CD4-positive, alpha-beta memory T cell (primary cell): ENCODE measurements at regions not wholly inside any gene's neighbourhood (a gene's known extent, or its start where the extent isn't known, plus 50 kb on each side); places are given as distances from the start of the nearest gene placed in this dataset.

ENCODE experiments used
- CTCF ChIA-PET: fragments of 350-600 bp; sonication (Branson Sonifier 250); formaldehyde crosslinking; loops from one replicate; lab custom pipeline; 2021; ENCODE audit warnings: inconsistent platforms; ENCODE audit not compliant: partially characterized antibody; lab: Charles Lee
- POLR2A ChIA-PET: fragments of 350-600 bp; sonication (Branson Sonifier 250); formaldehyde crosslinking; loops from one replicate; lab custom pipeline; 2021; ENCODE audit not compliant: partially characterized antibody; lab: Charles Lee
- DNase-seq, 5 donors: peaks; one replicate each; pipeline versions ENCODE4 v3.0.0 to v3.0.0-alpha.2; 2020 to 2022; ENCODE audit warnings: mixed read lengths in 1 of 5
- H3K27ac ChIP-seq: one replicate; pipeline ENCODE4 v1.7.0; 2013; ENCODE audit warnings: low read depth, low read length
- H3K27me3 ChIP-seq: 2 replicates; pipeline ENCODE4 v1.7.0; 2013; ENCODE audit warnings: mild to moderate bottlenecking, low read length, moderate library complexity; ENCODE audit not compliant: insufficient read depth
- H3K36me3 ChIP-seq: 2 replicates; pipeline ENCODE4 v1.7.0; 2013; ENCODE audit warnings: mild to moderate bottlenecking, low read length, moderate library complexity; ENCODE audit not compliant: insufficient read depth
- H3K4me1 ChIP-seq: 2 replicates; pipeline ENCODE4 v1.7.0; 2013; ENCODE audit warnings: mild to moderate bottlenecking, low read length, moderate library complexity; ENCODE audit not compliant: insufficient read depth
- H3K4me3 ChIP-seq, 2 donors: one replicate each; pipeline ENCODE4 v1.7.0; 2013; ENCODE audit warnings: low read length in 2 of 2, mild to moderate bottlenecking in 1 of 2
- H3K9me3 ChIP-seq, 2 donors: one replicate each; pipeline ENCODE4 v1.7.0; 2013; ENCODE audit warnings: low read length in 2 of 2, control low read depth in 1 of 2; ENCODE audit not compliant: control insufficient read depth in 1 of 2
- H3K27ac Mint-ChIP-seq, 7 donors: one replicate each; pipeline ENCODE4 v1.8.0; 2020 to 2021; ENCODE audit warnings: mixed read lengths in 7 of 7, mild to moderate bottlenecking in 6 of 7, inconsistent platforms in 3 of 7, moderate library complexity in 3 of 7
- H3K27me3 Mint-ChIP-seq, 2 donors: one replicate each; pipeline ENCODE4 v1.8.0; 2020 to 2021; ENCODE audit warnings: mixed read lengths in 2 of 2
- H3K36me3 Mint-ChIP-seq, 2 donors: one replicate each; pipeline ENCODE4 v1.8.0; 2020 to 2021; ENCODE audit warnings: mixed read lengths in 2 of 2, inconsistent platforms in 1 of 2, mild to moderate bottlenecking in 1 of 2
- H3K4me1 Mint-ChIP-seq, 4 donors: one replicate each; pipeline ENCODE4 v1.8.0; 2020 to 2021; ENCODE audit warnings: mixed read lengths in 4 of 4, mild to moderate bottlenecking in 1 of 4
- H3K4me3 Mint-ChIP-seq, 8 donors: one replicate each; pipeline ENCODE4 v1.8.0; 2020 to 2021; ENCODE audit warnings: mixed read lengths in 8 of 8, mild to moderate bottlenecking in 7 of 8, moderate library complexity in 6 of 8, inconsistent platforms in 3 of 8
- H3K9me3 Mint-ChIP-seq, 8 donors: one replicate each; pipeline ENCODE4 v1.8.0; 2020 to 2021; ENCODE audit warnings: mixed read lengths in 8 of 8, mild to moderate bottlenecking in 5 of 8, inconsistent platforms in 3 of 8, moderate library complexity in 1 of 8
- intact Hi-C: fragments of 100-400 bp; cut with micrococcal nuclease; formaldehyde crosslinking; loops from one replicate; pipeline ENCODE4 v1.15.1; 2023

GRCh38 chr1:68352202-68352601 lies 97.6 kb downstream of the RPE65 start:
- Histone ChIP-seq H3K4me1 (no peaks in the 10 kb centered on the region), H3K9me3 (no peaks in the 10 kb centered on the region), H3K27me3 (no peaks in the 10 kb centered on the region), H3K36me3 (no peaks in the 10 kb centered on the region), H3K27ac (no peak overlapping the region), H3K4me3 (no peak overlapping the region)
- intact Hi-C loops, result no loop called here
- DNase-seq, result no peak
- peaks cover 0 to 3% of the 10 kb centered on the region in 2 donors for H3K27me3 Mint-ChIP-seq
- H3K9me3 Mint-ChIP-seq, result peaks cover 0 to 11% (median 2%) of the 10 kb centered on the region in 8 donors
- no peaks in the 10 kb centered on the region for H3K36me3 Mint-ChIP-seq
- no peak overlapping the region for H3K4me3 Mint-ChIP-seq
- ChIA-PET CTCF (no interaction called here), POLR2A (no interaction called here)
- H3K4me1 Mint-ChIP-seq, result no peaks in the 10 kb centered on the region
- no peak overlapping the region for H3K27ac Mint-ChIP-seq

- no peak overlapping the region for H3K4me3 ChIP-seq
- no peaks in the 10 kb centered on the region for H3K27me3 ChIP-seq
- H3K36me3 ChIP-seq, result no peaks in the 10 kb centered on the region
- H3K4me1 ChIP-seq, result no peaks in the 10 kb centered on the region
- Mint-ChIP-seq H3K36me3 (no peaks in the 10 kb centered on the region), H3K27ac (no peak overlapping the region), H3K9me3 (peaks cover 0 to 18% (median 1%) of the 10 kb centered on the region in 8 donors), H3K4me3 (no peak overlapping the region), H3K27me3 (peaks cover 0 to 5% of the 10 kb centered on the region in 2 donors), H3K4me1 (no peaks in the 10 kb centered on the region)
- no peak for DNase-seq
- POLR2A ChIA-PET, result no interaction called here
- no peak overlapping the region for H3K27ac ChIP-seq
- intact Hi-C loops, result no loop called here
- no peaks in the 10 kb centered on the region for H3K9me3 ChIP-seq
- CTCF ChIA-PET, result no interaction called here
Observed at GRCh38 chr1:68347415-68347814, 102.3 kb downstream of the RPE65 start.

- Mint-ChIP-seq H3K9me3 (peaks cover 0 to 18% (median 1%) of the 10 kb centered on the region in 8 donors), H3K4me1 (no peaks in the 10 kb centered on the region), H3K27me3 (peaks cover 0 to 4% of the 10 kb centered on the region in 2 donors), H3K36me3 (no peaks in the 10 kb centered on the region), H3K4me3 (no peak overlapping the region), H3K27ac (no peak overlapping the region)
- Histone ChIP-seq H3K4me1 (no peaks in the 10 kb centered on the region), H3K27me3 (no peaks in the 10 kb centered on the region), H3K36me3 (no peaks in the 10 kb centered on the region), H3K9me3 (no peaks in the 10 kb centered on the region), H3K27ac (no peak overlapping the region), H3K4me3 (no peak overlapping the region)
- CTCF ChIA-PET, result no interaction called here
- no peak for DNase-seq
- intact Hi-C loops, result no loop called here
- POLR2A ChIA-PET, result no interaction called here
Observed at GRCh38 chr1:68346188-68346808, 103.5 kb downstream of the RPE65 start.

- intact Hi-C loops, result no loop called here
- H3K36me3 ChIP-seq, result no peaks in the 10 kb centered on the region
- no peak overlapping the region for H3K27ac Mint-ChIP-seq
Observed at GRCh38 chr1:68344208-68344607, 105.5 kb downstream of the RPE65 start.

GRCh38 chr1:68340951-68341350 lies 108.6 kb upstream of the WLS start:
- Histone ChIP-seq H3K27ac (no peak overlapping the region), H3K27me3 (no peaks in the 10 kb centered on the region), H3K4me3 (no peak overlapping the region), H3K9me3 (no peaks in the 10 kb centered on the region), H3K4me1 (no peaks in the 10 kb centered on the region), H3K36me3 (no peaks in the 10 kb centered on the region)
- H3K27me3 Mint-ChIP-seq, result peaks cover 0 to 4% of the 10 kb centered on the region in 2 donors
- no peaks in the 10 kb centered on the region for H3K36me3 Mint-ChIP-seq
- H3K4me1 Mint-ChIP-seq, result no peaks in the 10 kb centered on the region
- DNase-seq, result no peak
- ChIA-PET CTCF (no interaction called here), POLR2A (no interaction called here)
- no peak overlapping the region for H3K27ac Mint-ChIP-seq
- intact Hi-C loops, result no loop called here
- H3K4me3 Mint-ChIP-seq, result no peak overlapping the region
- H3K9me3 Mint-ChIP-seq, result peaks cover 0 to 4% (median 0%) of the 10 kb centered on the region in 8 donors

More at GRCh38 chr1:68344208-68344607, 105.5 kb downstream of the RPE65 start:
- Mint-ChIP-seq H3K4me1 (no peaks in the 10 kb centered on the region), H3K4me3 (no peak overlapping the region), H3K27me3 (peaks cover 0 to 4% of the 10 kb centered on the region in 2 donors), H3K36me3 (no peaks in the 10 kb centered on the region), H3K9me3 (peaks cover 0 to 18% (median 0%) of the 10 kb centered on the region in 8 donors)
- Histone ChIP-seq H3K9me3 (no peaks in the 10 kb centered on the region), H3K4me1 (no peaks in the 10 kb centered on the region), H3K4me3 (no peak overlapping the region), H3K27me3 (no peaks in the 10 kb centered on the region), H3K27ac (no peak overlapping the region)
- DNase-seq, result no peak
- ChIA-PET CTCF (interaction anchor here (0.9 kb wide), 1 partner anchor 22 kb away, joined by 3 read pairs; no protein-coding TSS in a partner anchor), POLR2A (no interaction called here)

GRCh38 chr1:68339505-68339904 lies 107.2 kb upstream of the WLS start:
- Mint-ChIP-seq H3K27me3 (peaks cover 0 to 2% of the 10 kb centered on the region in 2 donors), H3K4me3 (no peak overlapping the region), H3K9me3 (peaks cover 0 to 12% (median 0%) of the 10 kb centered on the region in 8 donors), H3K4me1 (no peaks in the 10 kb centered on the region), H3K36me3 (no peaks in the 10 kb centered on the region), H3K27ac (no peak overlapping the region)
- intact Hi-C loops, result no loop called here
- Histone ChIP-seq H3K27ac (no peak overlapping the region), H3K9me3 (no peaks in the 10 kb centered on the region), H3K4me3 (no peak overlapping the region), H3K4me1 (no peaks in the 10 kb centered on the region), H3K27me3 (no peaks in the 10 kb centered on the region), H3K36me3 (no peaks in the 10 kb centered on the region)
- CTCF ChIA-PET, result no interaction called here
- POLR2A ChIA-PET, result no interaction called here
- no peak for DNase-seq

- Mint-ChIP-seq H3K27me3 (peaks cover 0 to 2% of the 10 kb centered on the region in 2 donors), H3K36me3 (no peaks in the 10 kb centered on the region), H3K4me1 (no peaks in the 10 kb centered on the region), H3K4me3 (no peak overlapping the region), H3K9me3 (peaks cover 0 to 12% (median 0%) of the 10 kb centered on the region in 8 donors), H3K27ac (no peak overlapping the region)
- Histone ChIP-seq H3K27ac (no peak overlapping the region), H3K4me1 (no peaks in the 10 kb centered on the region), H3K4me3 (no peak overlapping the region), H3K36me3 (no peaks in the 10 kb centered on the region), H3K27me3 (no peaks in the 10 kb centered on the region), H3K9me3 (no peaks in the 10 kb centered on the region)
- intact Hi-C loops, result no loop called here
- ChIA-PET POLR2A (no interaction called here), CTCF (no interaction called here)
- DNase-seq, result no peak
Observed at GRCh38 chr1:68338081-68338480, 105.8 kb upstream of the WLS start.
